ENCODE measurements at regions not wholly inside any gene's neighbourhood (a gene's known extent, or its start where the extent isn't known, plus 50 kb on each side); places are given as distances from the start of the nearest gene placed in this dataset.

GRCh38 chr1:220342853-220343252 lies 70.6 kb upstream of the RAB3GAP2 start:
- ChIA-PET CTCF (interaction anchor here (0.6 kb wide), 1 partner anchor 10 kb away, joined by 3 read pairs; no protein-coding TSS in a partner anchor), POLR2A (no interaction called here)
- no peak for DNase-seq (ENCODE audit: low read depth, low spot score)

GRCh38 chr1:220341126-220341525 lies 68.9 kb upstream of the RAB3GAP2 start:
- H3K27me3 ChIP-seq (ENCODE audit: control insufficient read depth, insufficient read depth, low read length) = no peaks in the 10 kb centered on the region
- ChIA-PET POLR2A (no interaction called here), CTCF (no interaction called here)
- H3K9me3 ChIP-seq (ENCODE audit: control insufficient read depth, insufficient read depth, low read length) = no peaks in the 10 kb centered on the region
- H3K4me3 ChIP-seq (ENCODE audit: low read depth, low read length) = no peak overlapping the region
- DNase-seq (ENCODE audit: low read depth, low spot score) = no peak
- no peak for TF ChIP-seq CTCF (IDR thresholded peaks at IDR 0.05; ENCODE audit: low read depth, low read length)
- no peak overlapping the region for H3K27ac ChIP-seq (ENCODE audit: low read depth, low read length)

More at GRCh38 chr1:220342853-220343252, 70.6 kb upstream of the RAB3GAP2 start:
- Histone ChIP-seq H3K27me3 (ENCODE audit: control insufficient read depth, insufficient read depth, low read length) (no peaks in the 10 kb centered on the region), H3K27ac (ENCODE audit: low read depth, low read length) (no peak overlapping the region), H3K9me3 (ENCODE audit: control insufficient read depth, insufficient read depth, low read length) (no peaks in the 10 kb centered on the region), H3K4me3 (ENCODE audit: low read depth, low read length) (no peak overlapping the region)
- no peak for TF ChIP-seq CTCF (IDR thresholded peaks at IDR 0.05; ENCODE audit: low read depth, low read length)

- no peak for TF ChIP-seq CTCF (IDR thresholded peaks at IDR 0.05; ENCODE audit: low read depth, low read length)
- CTCF ChIA-PET = no interaction called here
- POLR2A ChIA-PET = no interaction called here
- H3K9me3 ChIP-seq (ENCODE audit: control insufficient read depth, insufficient read depth, low read length) = no peaks in the 10 kb centered on the region
- no peak overlapping the region for H3K4me3 ChIP-seq (ENCODE audit: low read depth, low read length)
- H3K27ac ChIP-seq (ENCODE audit: low read depth, low read length) = no peak overlapping the region
- DNase-seq (ENCODE audit: low read depth, low spot score) = no peak
- H3K27me3 ChIP-seq (ENCODE audit: control insufficient read depth, insufficient read depth, low read length) = no peaks in the 10 kb centered on the region
These were observed 67.3 kb upstream of the RAB3GAP2 start for GRCh38 chr1:220339581-220339980.

DNA sequence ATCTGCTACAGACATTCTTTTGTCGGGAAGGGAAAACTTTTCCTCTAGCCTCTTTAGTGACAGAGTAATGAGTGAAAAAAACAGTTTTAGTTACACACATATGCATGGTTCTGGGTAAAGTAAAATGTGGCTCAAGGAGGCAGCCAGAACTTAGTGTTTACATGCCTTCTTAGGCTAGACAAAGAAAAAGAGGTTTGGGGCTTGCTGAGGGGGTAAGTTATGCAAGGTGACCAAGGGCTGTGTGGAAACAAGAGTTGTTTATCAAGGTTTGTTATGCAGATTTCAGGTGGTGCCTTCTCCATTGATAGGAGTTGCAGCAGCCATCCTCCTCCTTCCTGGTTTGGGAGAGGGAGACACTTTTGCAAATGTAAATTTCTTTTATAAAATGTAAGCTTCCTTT lies 66.5 kb upstream of the RAB3GAP2 start:
- Histone ChIP-seq H3K27ac (ENCODE audit: low read depth, low read length) (no peak overlapping the region), H3K4me3 (ENCODE audit: low read depth, low read length) (no peak overlapping the region), H3K27me3 (ENCODE audit: control insufficient read depth, insufficient read depth, low read length) (no peaks in the 10 kb centered on the region), H3K9me3 (ENCODE audit: control insufficient read depth, insufficient read depth, low read length) (no peaks in the 10 kb centered on the region)
- no peak for DNase-seq (ENCODE audit: low read depth, low spot score)
- ChIA-PET CTCF (no interaction called here), POLR2A (no interaction called here)
- no peak for TF ChIP-seq CTCF (IDR thresholded peaks at IDR 0.05; ENCODE audit: low read depth, low read length)

GRCh38 chr1:220336391-220337031 lies 64.3 kb upstream of the RAB3GAP2 start:
- no peak for TF ChIP-seq CTCF (IDR thresholded peaks at IDR 0.05; ENCODE audit: low read depth, low read length)
- ChIA-PET POLR2A (no interaction called here), CTCF (interaction anchor here (1.4 kb wide), 1 partner anchor 40 kb away, joined by 4 read pairs; no protein-coding TSS in a partner anchor)
- Histone ChIP-seq H3K27ac (ENCODE audit: low read depth, low read length) (no peak overlapping the region), H3K4me3 (ENCODE audit: low read depth, low read length) (no peak overlapping the region), H3K9me3 (ENCODE audit: control insufficient read depth, insufficient read depth, low read length) (no peaks in the 10 kb centered on the region), H3K27me3 (ENCODE audit: control insufficient read depth, insufficient read depth, low read length) (peaks cover 2% of the 10 kb centered on the region)
- no peak for DNase-seq (ENCODE audit: low read depth, low spot score)

All from AG04450 (cell line).